ENCODE measurements at regions not wholly inside any gene's neighbourhood (a gene's known extent, or its start where the extent isn't known, plus 50 kb on each side); places are given as distances from the start of the nearest gene placed in this dataset.

DNA sequence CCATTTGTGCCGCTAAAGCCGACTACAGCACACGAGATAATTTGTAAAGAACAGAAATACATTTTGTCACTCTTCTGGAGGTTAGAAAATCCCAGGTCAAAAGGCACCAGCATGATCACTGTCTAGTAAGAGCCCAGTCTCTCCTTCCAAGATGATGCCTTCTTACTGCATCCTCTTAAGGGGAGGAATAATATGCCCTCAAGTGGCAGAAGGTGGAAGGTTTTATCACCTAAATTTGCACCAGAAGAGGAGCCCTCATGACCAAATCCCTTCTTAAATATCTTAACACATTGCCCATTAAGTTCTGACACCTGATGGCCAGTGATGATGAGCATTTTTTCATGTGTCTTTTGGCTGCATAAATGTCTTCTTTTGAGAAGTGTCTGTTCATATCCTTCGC is 326.7 kb upstream of the RGS18 start:
- ATAC-seq = peak; percentile 90
- no peaks in the 10 kb centered on the region for H3K36me3 Mint-ChIP-seq
- H3K4me1 Mint-ChIP-seq = no peaks in the 10 kb centered on the region

DNA sequence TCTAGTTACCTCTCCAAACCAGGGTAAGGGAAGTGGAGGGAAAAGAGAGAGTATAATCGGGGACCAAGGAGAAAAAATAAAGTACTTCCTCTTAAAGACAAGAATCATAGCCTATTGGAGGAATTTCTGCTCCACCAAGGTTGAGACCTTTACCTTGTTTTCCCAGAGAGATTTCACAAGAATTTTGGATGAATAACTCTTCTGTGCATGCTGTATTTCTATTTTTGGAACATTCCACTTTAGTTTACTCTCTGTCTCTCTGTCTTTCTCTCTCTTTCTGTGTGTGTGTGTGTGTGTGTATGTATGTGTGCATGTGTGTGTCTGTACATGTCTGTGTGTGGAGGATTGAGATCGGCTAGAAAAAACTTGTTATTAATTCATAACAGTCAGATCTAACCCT is 318.4 kb upstream of the RGS18 start:
- no peak for DNase-seq (ENCODE audit: low spot score)
- no peak for TF ChIP-seq ZNF416 (CRISPR knock-in tag; IDR thresholded peaks at IDR 0.05)
- TF ChIP-seq, protein P1, sequence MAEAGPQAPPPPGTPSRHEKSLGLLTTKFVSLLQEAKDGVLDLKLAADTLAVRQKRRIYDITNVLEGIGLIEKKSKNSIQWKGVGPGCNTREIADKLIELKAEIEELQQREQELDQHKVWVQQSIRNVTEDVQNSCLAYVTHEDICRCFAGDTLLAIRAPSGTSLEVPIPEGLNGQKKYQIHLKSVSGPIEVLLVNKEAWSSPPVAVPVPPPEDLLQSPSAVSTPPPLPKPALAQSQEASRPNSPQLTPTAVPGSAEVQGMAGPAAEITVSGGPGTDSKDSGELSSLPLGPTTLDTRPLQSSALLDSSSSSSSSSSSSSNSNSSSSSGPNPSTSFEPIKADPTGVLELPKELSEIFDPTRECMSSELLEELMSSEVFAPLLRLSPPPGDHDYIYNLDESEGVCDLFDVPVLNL (CRISPR knock-in tag; IDR thresholded peaks at IDR 0.05; ENCODE audit: borderline replicate concordance, low read depth) = no peak
- TF ChIP-seq ETV6 (CRISPR knock-in tag; IDR thresholded peaks at IDR 0.05) = no peak
- no peak for TF ChIP-seq NFATC4 (CRISPR knock-in tag; IDR thresholded peaks at IDR 0.05)
- TF ChIP-seq GTF2I (CRISPR knock-in tag; conservative IDR thresholded peaks at IDR 0.05) = no peak
- TF ChIP-seq, protein P2, sequence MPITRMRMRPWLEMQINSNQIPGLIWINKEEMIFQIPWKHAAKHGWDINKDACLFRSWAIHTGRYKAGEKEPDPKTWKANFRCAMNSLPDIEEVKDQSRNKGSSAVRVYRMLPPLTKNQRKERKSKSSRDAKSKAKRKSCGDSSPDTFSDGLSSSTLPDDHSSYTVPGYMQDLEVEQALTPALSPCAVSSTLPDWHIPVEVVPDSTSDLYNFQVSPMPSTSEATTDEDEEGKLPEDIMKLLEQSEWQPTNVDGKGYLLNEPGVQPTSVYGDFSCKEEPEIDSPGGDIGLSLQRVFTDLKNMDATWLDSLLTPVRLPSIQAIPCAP (CRISPR knock-in tag; IDR thresholded peaks at IDR 0.05) = no peak
- TF ChIP-seq, protein P3, sequence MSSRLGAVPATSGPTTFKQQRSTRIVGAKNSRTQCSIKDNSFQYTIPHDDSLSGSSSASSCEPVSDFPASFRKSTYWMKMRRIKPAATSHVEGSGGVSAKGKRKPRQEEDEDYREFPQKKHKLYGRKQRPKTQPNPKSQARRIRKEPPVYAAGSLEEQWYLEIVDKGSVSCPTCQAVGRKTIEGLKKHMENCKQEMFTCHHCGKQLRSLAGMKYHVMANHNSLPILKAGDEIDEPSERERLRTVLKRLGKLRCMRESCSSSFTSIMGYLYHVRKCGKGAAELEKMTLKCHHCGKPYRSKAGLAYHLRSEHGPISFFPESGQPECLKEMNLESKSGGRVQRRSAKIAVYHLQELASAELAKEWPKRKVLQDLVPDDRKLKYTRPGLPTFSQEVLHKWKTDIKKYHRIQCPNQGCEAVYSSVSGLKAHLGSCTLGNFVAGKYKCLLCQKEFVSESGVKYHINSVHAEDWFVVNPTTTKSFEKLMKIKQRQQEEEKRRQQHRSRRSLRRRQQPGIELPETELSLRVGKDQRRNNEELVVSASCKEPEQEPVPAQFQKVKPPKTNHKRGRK (CRISPR knock-in tag; IDR thresholded peaks at IDR 0.05; ENCODE audit: borderline replicate concordance) = no peak
- TF ChIP-seq ZBTB21 (CRISPR knock-in tag; IDR thresholded peaks at IDR 0.05; ENCODE audit: borderline replicate concordance) = no peak
- TF ChIP-seq, protein P4, sequence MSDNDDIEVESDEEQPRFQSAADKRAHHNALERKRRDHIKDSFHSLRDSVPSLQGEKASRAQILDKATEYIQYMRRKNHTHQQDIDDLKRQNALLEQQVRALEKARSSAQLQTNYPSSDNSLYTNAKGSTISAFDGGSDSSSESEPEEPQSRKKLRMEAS (CRISPR knock-in tag; IDR thresholded peaks at IDR 0.05) = no peak
- no peak for TF ChIP-seq ZNF232 (CRISPR knock-in tag; IDR thresholded peaks at IDR 0.05)
- TF ChIP-seq, protein P5, sequence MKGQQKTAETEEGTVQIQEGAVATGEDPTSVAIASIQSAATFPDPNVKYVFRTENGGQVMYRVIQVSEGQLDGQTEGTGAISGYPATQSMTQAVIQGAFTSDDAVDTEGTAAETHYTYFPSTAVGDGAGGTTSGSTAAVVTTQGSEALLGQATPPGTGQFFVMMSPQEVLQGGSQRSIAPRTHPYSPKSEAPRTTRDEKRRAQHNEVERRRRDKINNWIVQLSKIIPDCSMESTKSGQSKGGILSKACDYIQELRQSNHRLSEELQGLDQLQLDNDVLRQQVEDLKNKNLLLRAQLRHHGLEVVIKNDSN (CRISPR knock-in tag; IDR thresholded peaks at IDR 0.05) = no peak
- Mint-ChIP-seq H3K4me1 (peaks cover 4% of the 10 kb centered on the region; the same call in 1 of the 2 replicates), H3K9me3 (no peaks in the 10 kb centered on the region), H3K27me3 (ENCODE audit: low read depth) (no peaks in the 10 kb centered on the region), H3K36me3 (no peaks in the 10 kb centered on the region), H3K4me3 (no peak overlapping the region), H3K27ac (no peak overlapping the region)
- ChIA-PET CTCF (no interaction called here), POLR2A (no interaction called here)
- ATAC-seq = no peak

More for the DNA sequence above, 326.7 kb upstream of the RGS18 start:
- DNase-seq (ENCODE audit: low spot score) = no peak
- Mint-ChIP-seq H3K9me3 (no peaks in the 10 kb centered on the region), H3K4me3 (no peak overlapping the region), H3K27ac (no peak overlapping the region), H3K27me3 (ENCODE audit: low read depth) (no peaks in the 10 kb centered on the region)
- ChIA-PET CTCF (no interaction called here), POLR2A (no interaction called here)
- TF ChIP-seq, protein P6, sequence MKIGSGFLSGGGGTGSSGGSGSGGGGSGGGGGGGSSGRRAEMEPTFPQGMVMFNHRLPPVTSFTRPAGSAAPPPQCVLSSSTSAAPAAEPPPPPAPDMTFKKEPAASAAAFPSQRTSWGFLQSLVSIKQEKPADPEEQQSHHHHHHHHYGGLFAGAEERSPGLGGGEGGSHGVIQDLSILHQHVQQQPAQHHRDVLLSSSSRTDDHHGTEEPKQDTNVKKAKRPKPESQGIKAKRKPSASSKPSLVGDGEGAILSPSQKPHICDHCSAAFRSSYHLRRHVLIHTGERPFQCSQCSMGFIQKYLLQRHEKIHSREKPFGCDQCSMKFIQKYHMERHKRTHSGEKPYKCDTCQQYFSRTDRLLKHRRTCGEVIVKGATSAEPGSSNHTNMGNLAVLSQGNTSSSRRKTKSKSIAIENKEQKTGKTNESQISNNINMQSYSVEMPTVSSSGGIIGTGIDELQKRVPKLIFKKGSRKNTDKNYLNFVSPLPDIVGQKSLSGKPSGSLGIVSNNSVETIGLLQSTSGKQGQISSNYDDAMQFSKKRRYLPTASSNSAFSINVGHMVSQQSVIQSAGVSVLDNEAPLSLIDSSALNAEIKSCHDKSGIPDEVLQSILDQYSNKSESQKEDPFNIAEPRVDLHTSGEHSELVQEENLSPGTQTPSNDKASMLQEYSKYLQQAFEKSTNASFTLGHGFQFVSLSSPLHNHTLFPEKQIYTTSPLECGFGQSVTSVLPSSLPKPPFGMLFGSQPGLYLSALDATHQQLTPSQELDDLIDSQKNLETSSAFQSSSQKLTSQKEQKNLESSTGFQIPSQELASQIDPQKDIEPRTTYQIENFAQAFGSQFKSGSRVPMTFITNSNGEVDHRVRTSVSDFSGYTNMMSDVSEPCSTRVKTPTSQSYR (CRISPR knock-in tag; IDR thresholded peaks at IDR 0.05) = no peak
- TF ChIP-seq TEAD1 (CRISPR knock-in tag; IDR thresholded peaks at IDR 0.05) (no peak), GTF2I (CRISPR knock-in tag; conservative IDR thresholded peaks at IDR 0.05) (no peak), ZNF263 (CRISPR knock-in tag; IDR thresholded peaks at IDR 0.05; ENCODE audit: low read depth) (no peak), FOXP1 (CRISPR knock-in tag; IDR thresholded peaks at IDR 0.05; ENCODE audit: borderline replicate concordance) (no peak), GRHL2 (CRISPR knock-in tag; IDR thresholded peaks at IDR 0.05; ENCODE audit: insufficient replicate concordance, severe bottlenecking) (no peak), FOXK1 (CRISPR knock-in tag; IDR thresholded peaks at IDR 0.05) (no peak)
- TF ChIP-seq, protein P3 (CRISPR knock-in tag; IDR thresholded peaks at IDR 0.05; ENCODE audit: borderline replicate concordance) = no peak
- TF ChIP-seq, protein P7, sequence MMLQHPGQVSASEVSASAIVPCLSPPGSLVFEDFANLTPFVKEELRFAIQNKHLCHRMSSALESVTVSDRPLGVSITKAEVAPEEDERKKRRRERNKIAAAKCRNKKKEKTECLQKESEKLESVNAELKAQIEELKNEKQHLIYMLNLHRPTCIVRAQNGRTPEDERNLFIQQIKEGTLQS (CRISPR knock-in tag; conservative IDR thresholded peaks at IDR 0.05) = no peak
- TF ChIP-seq, protein P4 (CRISPR knock-in tag; IDR thresholded peaks at IDR 0.05) = no peak
